ENCODE measurements at regions not wholly inside any gene's neighbourhood (a gene's known extent, or its start where the extent isn't known, plus 50 kb on each side); places are given as distances from the start of the nearest gene placed in this dataset.

- Mint-ChIP-seq H3K27ac (no peak overlapping the region), H3K4me3 (no peak overlapping the region), H3K9me3 (peaks cover 7% of the 10 kb centered on the region), H3K4me1 (ENCODE audit: unreplicated experiment) (peaks cover 5% of the 10 kb centered on the region), H3K27me3 (no peaks in the 10 kb centered on the region), H3K36me3 (no peaks in the 10 kb centered on the region)
- TF ChIP-seq, protein P1, sequence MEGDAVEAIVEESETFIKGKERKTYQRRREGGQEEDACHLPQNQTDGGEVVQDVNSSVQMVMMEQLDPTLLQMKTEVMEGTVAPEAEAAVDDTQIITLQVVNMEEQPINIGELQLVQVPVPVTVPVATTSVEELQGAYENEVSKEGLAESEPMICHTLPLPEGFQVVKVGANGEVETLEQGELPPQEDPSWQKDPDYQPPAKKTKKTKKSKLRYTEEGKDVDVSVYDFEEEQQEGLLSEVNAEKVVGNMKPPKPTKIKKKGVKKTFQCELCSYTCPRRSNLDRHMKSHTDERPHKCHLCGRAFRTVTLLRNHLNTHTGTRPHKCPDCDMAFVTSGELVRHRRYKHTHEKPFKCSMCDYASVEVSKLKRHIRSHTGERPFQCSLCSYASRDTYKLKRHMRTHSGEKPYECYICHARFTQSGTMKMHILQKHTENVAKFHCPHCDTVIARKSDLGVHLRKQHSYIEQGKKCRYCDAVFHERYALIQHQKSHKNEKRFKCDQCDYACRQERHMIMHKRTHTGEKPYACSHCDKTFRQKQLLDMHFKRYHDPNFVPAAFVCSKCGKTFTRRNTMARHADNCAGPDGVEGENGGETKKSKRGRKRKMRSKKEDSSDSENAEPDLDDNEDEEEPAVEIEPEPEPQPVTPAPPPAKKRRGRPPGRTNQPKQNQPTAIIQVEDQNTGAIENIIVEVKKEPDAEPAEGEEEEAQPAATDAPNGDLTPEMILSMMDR (conservative IDR thresholded peaks at IDR 0.05) = no peak
- DNase-seq (ENCODE audit: extremely low spot score, unreplicated experiment) = no peak
These were observed 119.4 kb downstream of the RAB11FIP2 start for GRCh38 chr10:117927332-117927731.

GRCh38 chr10:117927871-117928270 is 118.9 kb downstream of the RAB11FIP2 start:
- DNase-seq (ENCODE audit: extremely low spot score, unreplicated experiment) = no peak
- peaks cover 5% of the 10 kb centered on the region for H3K4me1 Mint-ChIP-seq (ENCODE audit: unreplicated experiment)
- TF ChIP-seq, protein P1 (conservative IDR thresholded peaks at IDR 0.05) = no peak
- H3K36me3 Mint-ChIP-seq = no peaks in the 10 kb centered on the region
- no peak overlapping the region for H3K27ac Mint-ChIP-seq
- H3K27me3 Mint-ChIP-seq = no peaks in the 10 kb centered on the region
- H3K4me3 Mint-ChIP-seq = no peak overlapping the region
- H3K9me3 Mint-ChIP-seq = peaks cover 7% of the 10 kb centered on the region

DNA sequence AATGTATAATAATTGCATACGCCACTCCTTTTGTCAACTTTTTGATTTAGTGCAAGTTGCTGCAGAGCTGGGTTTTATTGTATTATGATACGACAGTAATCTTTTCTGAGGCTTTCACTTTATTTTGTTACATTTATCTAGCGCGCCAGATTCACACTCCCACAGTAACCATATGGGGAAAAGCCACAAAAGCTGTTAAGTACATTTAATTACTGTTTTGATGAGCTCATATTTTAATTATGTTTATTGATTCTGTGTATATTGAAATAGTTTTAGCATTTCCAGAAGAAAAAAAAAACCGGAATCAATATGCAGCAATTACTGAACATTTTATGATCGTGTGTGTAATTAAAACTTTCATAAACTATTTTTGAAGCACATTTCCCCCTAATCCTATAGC is 118.5 kb downstream of the RAB11FIP2 start:
- Mint-ChIP-seq H3K4me3 (no peak overlapping the region), H3K27ac (no peak overlapping the region), H3K9me3 (peaks cover 7% of the 10 kb centered on the region)

GRCh38 chr10:117928741-117929140 is 118.0 kb downstream of the RAB11FIP2 start:
- no peak overlapping the region for H3K4me3 Mint-ChIP-seq
- H3K27me3 Mint-ChIP-seq = no peaks in the 10 kb centered on the region
- H3K4me1 Mint-ChIP-seq (ENCODE audit: unreplicated experiment) = peaks cover 5% of the 10 kb centered on the region
- no peak for DNase-seq (ENCODE audit: extremely low spot score, unreplicated experiment)
- H3K27ac Mint-ChIP-seq = no peak overlapping the region
- TF ChIP-seq, protein P1 (conservative IDR thresholded peaks at IDR 0.05) = no peak
- H3K9me3 Mint-ChIP-seq = peaks cover 7% of the 10 kb centered on the region
- no peaks in the 10 kb centered on the region for H3K36me3 Mint-ChIP-seq

More for the DNA sequence above, 118.5 kb downstream of the RAB11FIP2 start:
- Mint-ChIP-seq H3K36me3 (no peaks in the 10 kb centered on the region), H3K4me1 (ENCODE audit: unreplicated experiment) (peaks cover 5% of the 10 kb centered on the region), H3K27me3 (no peaks in the 10 kb centered on the region)
- no peak for DNase-seq (ENCODE audit: extremely low spot score, unreplicated experiment)
- TF ChIP-seq, protein P1 (conservative IDR thresholded peaks at IDR 0.05) = no peak

- DNase-seq (ENCODE audit: extremely low spot score, unreplicated experiment) = no peak
- Mint-ChIP-seq H3K9me3 (peaks cover 7% of the 10 kb centered on the region), H3K27me3 (no peaks in the 10 kb centered on the region), H3K4me3 (no peak overlapping the region), H3K36me3 (no peaks in the 10 kb centered on the region), H3K4me1 (ENCODE audit: unreplicated experiment) (peaks cover 5% of the 10 kb centered on the region), H3K27ac (no peak overlapping the region)
- TF ChIP-seq, protein P1 (conservative IDR thresholded peaks at IDR 0.05) = no peak
These were observed 117.2 kb downstream of the RAB11FIP2 start for GRCh38 chr10:117929327-117930067.

Data from type B pancreatic cell (in vitro differentiated cells).